ENCODE measurements at regions not wholly inside any gene's neighbourhood (a gene's known extent, or its start where the extent isn't known, plus 50 kb on each side); places are given as distances from the start of the nearest gene placed in this dataset.

DNA sequence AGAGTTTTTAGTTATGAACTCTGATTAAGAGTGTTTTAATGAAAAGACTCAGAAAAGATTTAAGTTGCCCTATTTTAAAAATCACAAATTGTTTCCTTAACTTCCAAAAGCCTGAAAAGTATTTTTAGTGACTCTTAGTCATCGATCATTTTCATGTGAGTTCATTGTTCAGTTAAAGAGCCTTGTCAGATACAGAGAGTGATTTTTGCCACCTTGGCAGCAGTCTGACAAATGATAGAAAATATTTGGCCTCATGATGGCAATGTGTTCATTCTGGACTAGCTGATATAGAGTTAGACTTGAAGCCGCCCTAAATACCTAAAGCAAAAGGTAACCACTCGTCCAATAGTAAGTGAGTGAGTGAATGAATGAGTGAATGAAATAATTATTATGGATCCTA, 225.8 kb downstream of the CPS1 start:
- TF ChIP-seq EZH2 (IDR thresholded peaks at IDR 0.05; ENCODE audit: low read length) = no peak
- TF ChIP-seq, protein P1, sequence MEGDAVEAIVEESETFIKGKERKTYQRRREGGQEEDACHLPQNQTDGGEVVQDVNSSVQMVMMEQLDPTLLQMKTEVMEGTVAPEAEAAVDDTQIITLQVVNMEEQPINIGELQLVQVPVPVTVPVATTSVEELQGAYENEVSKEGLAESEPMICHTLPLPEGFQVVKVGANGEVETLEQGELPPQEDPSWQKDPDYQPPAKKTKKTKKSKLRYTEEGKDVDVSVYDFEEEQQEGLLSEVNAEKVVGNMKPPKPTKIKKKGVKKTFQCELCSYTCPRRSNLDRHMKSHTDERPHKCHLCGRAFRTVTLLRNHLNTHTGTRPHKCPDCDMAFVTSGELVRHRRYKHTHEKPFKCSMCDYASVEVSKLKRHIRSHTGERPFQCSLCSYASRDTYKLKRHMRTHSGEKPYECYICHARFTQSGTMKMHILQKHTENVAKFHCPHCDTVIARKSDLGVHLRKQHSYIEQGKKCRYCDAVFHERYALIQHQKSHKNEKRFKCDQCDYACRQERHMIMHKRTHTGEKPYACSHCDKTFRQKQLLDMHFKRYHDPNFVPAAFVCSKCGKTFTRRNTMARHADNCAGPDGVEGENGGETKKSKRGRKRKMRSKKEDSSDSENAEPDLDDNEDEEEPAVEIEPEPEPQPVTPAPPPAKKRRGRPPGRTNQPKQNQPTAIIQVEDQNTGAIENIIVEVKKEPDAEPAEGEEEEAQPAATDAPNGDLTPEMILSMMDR (optimal IDR thresholded peaks at IDR 0.05 in 1 of 3, IDR thresholded peaks at IDR 0.05 in 1 of 3, conservative IDR thresholded peaks at IDR 0.05 in 1 of 3; ENCODE audit: extremely low read depth in 1 of 3, insufficient read depth in 2 of 3, low read length in 3 of 3) = no peak

All from keratinocyte (primary cell).